Uterus (tissue), 2 donors: ENCODE measurements at regions not wholly inside any gene's neighbourhood (a gene's known extent, or its start where the extent isn't known, plus 50 kb on each side); places are given as distances from the start of the nearest gene placed in this dataset.

ENCODE experiments used
- CTCF ChIP-seq, 4 experiments: fragments of 200-600 bp in 2 of 4; fragments of 450-650 bp in 2 of 4; sonication (generic) in 2 of 4; IDR thresholded peaks; one replicate each; pipeline ENCODE4 v1.5.1; 2016 to 2019; ENCODE audit warnings: antibody characterized with exemption in 4 of 4, mild to moderate bottlenecking in 2 of 4, moderate library complexity in 1 of 4
- POLR2A ChIP-seq, 2 donors: fragments of 450-650 bp; IDR thresholded peaks; one replicate each; pipeline ENCODE4 v1.6.1; 2016; ENCODE audit warnings: antibody characterized with exemption in 2 of 2, mild to moderate bottlenecking in 1 of 2, moderate library complexity in 1 of 2

GRCh38 chr4:107419052-107419451, 301.0 kb downstream of the PAPSS1 start:
- no peak for TF ChIP-seq CTCF (IDR thresholded peaks at IDR 0.05)
- TF ChIP-seq POLR2A (IDR thresholded peaks at IDR 0.05) = no peak
